SIG-M5 treated with dmso at 0.1 percent for 504 hours (cell line): ENCODE measurements at regions not wholly inside any gene's neighbourhood (a gene's known extent, or its start where the extent isn't known, plus 50 kb on each side); places are given as distances from the start of the nearest gene placed in this dataset.

Source experiments
- DNase-seq: peaks from one replicate; lab custom pipeline; 2025; ENCODE audit not compliant: unreplicated experiment; lab: John Stamatoyannopoulos, UW

DNA sequence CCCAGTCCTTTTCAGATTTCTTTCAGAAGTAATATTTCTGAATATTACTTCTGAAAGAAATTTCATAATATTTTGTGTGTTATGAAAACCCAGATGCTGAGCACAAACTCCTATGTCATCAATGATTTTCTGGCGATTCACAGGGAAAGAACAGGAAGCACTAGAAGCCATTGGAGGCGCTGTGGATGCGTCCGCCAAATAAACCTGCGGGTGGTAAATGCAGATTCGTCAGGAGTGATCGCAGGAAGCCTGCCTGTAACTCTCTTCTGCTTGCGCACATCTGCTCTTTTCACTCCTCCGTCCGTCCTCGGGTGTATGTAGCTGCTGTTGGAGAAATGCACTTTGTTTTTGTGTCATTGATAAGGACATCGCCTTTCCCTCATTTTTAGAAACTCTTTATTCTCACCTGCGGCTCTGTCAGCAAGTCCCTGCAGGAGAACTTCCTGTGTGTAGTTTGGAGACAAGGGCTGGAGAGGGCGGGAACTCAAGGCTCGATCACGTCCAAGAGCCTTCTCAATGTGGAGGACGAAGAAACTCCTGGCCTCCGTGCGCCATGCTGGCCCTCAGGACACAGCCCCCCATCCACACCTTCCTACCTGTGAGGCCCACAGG, 483.8 kb downstream of the GALR1 start:
- no peak for DNase-seq

DNA sequence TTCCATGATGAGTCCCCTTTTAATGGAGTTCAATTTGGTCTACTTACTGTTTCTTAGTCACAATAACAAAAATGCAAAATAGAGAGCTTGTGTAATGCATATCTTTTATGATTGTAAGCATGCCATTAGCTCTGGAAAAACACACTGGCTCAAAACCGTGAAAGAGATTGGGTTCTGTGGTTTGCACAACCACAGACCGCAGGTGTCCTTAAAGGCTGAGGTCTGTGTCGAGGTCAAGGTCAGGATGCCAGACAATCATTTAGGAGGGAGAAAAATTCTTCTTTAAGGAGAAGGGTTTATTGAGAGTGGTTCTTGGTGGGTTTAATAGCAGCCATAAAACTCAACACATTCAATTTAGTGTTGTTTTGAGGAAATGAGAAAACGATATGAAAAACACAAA, 487.2 kb downstream of the GALR1 start:
- DNase-seq, result no peak

DNA sequence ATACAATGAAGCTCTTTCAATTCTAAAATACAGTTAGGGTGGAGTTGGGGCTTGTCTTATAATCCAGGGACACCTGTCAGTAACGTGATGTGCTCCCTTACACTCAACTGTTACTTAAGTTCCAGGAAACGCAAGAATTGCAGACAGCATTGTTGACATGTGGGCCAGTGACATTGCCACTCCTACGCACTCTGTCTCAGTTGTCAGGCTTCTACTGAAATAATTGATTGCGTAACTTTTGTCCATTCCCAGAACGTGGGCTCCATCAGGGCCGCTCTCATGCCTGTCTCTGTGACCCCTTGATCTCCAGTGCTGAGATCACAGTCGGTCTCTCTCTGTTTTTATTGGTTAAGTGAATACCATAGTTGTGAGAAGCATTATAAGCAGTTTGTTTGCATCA, 487.8 kb downstream of the GALR1 start:
- DNase-seq, result no peak

DNA sequence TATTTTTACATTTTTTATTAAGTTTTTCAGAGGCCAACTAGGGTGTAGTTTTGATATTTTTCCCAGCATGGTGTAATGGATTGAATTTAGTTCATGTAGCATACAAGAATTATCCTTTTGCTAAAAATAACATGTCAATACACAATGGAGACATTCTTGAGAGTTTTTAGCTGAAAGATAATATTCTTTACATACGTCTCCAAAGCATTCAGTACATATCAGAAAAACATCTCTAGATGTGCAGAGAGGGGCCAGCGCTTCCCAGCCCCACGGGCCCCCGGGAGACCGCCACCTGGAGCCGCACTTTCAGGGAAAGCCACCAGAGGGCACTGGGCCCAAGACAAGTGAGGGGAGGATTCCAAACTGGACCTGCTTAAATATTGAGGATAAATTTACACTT, 499.4 kb downstream of the GALR1 start:
- DNase-seq, result no peak

DNA sequence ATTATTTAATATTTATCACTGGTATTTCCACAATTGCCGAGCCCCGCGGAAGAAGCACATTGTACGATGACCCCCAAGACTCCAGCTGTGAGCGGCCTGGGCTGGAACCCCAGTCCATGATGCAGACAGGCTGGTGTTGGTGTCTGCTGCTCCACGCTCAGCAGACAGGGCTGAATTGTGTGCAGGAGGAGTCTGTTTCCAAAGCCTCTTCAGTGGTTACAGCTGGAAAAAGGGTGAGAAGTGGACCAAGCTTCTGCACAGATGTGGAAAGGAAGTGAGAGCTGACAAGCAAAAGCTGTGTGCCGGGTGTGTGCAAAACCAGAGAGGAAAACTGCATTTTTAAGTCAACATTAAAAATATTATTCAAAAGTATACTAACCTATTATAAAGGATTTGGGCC, 500.4 kb downstream of the GALR1 start:
- no peak for DNase-seq

DNA sequence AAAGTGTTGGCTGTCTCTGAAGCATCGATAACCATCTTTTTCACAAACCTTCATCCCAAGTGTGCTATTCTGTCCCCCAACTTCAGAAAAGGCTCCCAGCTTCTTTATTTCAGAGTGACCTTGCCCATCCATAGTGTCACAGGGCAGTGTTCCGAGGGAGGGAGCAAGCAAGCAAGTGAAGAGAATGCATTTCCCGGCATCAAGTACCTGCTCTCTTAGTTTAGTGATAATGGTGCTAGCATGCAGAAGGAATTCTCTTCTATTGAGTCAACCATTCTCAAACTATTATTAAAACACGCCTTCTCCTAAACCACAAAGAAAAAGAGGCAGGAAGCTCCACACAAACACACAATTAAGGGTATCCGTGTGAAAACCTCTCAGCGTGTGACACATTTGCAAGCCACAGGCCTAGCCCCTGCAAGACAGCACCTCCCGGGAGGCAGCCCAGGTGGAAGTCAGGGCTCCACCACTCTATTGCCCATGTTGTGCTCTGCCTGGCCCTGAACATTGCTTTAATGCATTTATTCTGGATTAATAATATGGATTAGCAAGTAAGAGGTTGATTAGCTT, 504.9 kb downstream of the GALR1 start:
- DNase-seq, result no peak

DNA sequence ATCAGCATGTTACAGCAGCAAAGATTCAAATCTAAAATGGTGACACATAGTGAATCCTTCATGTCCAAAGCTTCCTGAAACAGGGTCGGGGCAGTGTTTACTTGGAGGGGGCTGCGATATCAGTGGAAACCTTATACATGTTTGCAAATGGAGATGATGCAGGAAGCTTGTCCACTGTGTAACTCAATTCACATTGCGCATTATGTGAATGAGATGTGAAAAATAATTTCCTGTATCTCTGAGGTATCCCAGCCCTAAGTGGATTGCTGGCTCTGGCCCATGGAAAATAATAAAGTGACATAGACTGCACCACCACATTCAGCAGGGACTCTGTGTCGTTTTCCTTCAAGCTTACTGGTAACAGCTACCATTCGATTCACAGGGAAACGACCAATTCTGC, 505.5 kb downstream of the GALR1 start:
- DNase-seq, result no peak

DNA sequence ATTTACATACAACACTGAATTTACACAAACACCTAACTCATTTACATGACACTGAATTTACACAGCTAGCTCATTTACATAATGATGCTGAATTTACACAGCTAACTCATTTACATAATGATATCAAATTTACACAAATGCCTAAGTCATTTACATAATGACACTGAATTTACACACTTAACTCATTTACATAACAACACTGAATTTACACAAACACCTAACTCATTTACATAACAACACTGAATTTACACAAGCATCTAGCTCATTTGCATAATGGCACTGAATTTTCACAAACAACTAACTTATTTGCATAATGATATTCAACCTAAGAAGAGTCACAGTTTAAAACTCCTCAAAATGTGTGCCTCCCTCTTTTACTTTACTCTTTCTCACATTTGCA, 511.7 kb downstream of the GALR1 start:
- no peak for DNase-seq

DNA sequence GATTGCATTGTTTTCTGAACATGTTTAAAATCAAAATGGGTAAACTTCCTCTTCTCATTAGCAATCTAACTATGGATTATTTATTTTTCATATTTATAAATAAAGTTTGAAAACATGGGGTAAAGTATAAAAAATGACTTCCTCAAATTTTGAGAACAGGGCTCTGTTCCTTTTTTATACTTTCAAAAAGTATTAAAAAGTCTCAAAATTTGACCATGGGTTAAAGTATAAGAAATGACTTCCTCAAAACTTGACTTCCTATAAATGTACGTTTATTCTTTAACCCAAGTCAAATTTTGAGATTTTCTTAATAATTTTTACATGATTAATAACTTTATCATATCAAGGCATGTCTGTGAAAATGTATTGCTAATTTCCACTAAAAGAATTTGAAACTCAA, 512.4 kb downstream of the GALR1 start:
- DNase-seq, result no peak

DNA sequence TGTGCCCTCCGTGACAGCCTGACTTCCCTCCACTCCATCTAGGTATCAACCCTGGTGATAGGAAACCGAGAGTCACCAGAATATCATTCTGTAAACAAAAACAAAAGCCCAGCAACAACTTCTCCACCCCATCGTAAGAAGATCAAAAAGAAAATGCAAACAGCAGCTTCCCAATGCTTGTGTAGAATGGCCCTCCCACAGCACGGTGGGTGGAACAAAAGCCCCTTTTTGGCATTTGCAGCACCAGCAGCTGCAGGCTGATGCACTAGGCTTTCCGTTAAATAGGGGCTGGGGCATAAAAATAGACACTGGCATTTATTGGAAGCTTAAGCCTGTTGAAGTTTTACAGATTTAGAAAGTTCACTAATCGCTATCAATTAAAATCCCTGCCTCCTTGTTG, 513.0 kb downstream of the GALR1 start:
- no peak for DNase-seq

DNA sequence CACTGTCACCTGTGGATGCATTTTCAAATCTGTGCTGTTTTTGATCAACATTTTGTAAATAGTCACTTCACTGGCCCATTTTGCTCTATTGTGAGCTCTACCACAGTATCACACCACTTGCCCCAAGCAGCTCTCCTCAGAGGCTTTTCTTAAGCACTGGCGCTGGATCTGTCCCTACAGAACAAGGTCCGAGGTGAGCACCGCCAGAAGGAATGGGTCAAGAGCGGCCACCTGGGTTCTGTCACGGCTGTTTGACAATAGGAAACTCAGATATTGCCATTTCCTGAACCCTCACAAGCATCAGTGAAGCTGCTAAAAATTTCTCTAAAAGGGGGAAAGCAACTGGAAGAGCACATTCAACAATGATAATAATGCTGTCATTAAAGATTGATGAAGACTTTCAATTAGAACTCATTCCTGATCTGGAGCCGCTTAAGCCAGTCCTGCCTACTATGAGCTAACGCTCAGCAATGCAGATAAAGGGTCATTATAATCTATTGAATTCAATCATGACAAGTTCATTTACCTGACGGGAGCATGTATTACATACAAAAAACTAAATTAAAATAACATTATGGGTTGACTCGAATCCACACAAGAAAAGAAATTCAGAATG, 514.0 kb downstream of the GALR1 start:
- no peak for DNase-seq

DNA sequence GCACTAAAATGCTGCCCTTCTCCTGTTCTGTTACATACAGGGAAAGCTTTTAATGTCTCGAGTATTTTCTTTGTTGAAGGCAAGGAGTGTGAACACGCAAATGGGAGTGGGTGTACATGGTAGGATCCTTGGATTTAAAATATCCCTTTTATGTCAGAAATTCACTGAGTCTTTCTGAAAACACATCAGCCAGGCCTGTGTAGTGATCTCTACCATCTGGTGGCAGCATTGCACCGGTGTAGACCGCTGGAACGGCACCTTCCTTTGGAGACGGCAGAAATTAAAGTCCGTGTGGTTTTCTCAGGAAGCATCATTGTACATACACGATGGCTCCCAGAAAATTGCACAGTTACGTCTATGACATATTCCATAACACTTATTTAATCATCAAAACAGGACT, 515.8 kb downstream of the GALR1 start:
- peak; percentile 46 for DNase-seq

DNA sequence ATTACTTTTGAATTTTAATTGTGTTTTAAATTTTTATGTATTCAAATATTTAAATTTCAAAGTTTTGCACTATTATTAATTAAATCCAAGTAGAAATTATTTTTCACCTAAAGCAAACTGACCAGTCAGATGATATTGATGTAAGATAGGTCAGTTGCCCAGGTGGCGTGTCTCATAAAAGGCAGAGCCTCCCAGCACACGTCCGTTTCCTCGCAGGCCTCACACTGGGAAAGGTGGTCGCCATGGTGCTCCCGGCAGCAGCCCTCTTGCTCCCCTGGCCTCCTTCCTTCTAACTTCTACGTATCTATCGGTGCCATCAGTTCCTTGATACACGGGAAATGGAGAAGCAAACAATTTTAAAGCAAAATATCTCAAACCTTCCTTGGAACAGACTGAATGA, 516.8 kb downstream of the GALR1 start:
- DNase-seq, result no peak

DNA sequence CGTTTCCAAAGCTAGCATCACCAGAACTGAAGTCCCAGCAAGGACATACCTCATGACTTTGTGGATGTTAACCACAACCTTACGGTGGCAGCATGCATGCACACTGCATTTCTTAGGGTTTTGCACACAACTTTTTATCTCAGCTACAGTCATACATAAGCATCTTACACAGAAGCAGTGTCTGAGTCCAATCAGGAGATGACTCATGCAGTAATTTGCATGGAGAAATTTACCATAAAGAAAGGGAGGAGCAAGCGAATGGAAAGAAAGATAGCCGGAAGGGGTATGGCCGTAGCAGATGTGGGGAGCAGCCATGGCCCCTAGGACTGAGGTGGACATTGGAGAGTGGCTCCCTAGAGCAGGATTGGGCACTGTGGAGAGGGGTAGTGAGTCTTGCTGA, 522.5 kb downstream of the GALR1 start:
- DNase-seq, result no peak

DNA sequence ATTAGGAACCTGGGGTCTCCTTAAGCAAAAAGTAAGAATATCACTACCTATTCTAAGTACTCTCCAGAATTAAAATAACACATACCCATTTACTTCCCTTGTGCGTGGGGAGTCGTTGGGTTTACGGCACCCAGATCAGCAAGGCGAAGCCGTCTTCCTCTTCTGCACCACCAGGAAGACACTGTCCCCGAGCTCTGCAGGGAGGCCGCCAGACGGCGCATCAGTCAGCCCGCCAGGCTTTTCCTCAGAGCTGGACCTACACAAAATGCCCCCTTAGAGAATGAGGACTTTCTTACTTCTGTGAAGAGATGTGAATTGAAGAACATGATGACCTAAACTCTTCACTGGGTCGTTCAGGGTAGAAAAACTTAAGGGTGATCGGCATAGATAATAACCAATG, 526.5 kb downstream of the GALR1 start:
- DNase-seq, result no peak

DNA sequence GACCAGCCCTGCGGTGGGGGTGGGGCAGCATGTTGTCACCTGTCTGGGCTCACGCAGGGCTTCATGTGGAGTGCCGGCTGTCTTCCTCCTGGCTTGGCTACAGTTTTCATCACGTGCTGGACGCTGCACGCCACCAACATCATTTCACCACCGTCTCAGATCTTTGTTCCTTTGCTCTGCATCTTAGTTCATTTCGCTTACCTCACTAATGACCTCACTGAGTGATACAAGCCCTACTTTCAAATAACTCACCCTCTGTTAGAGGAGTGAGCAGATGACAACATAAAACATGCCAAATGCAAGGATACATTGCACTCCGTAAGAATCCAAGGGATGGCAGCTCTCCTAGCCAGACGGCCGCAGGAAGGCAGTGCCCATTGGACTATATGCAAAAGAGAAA, 527.5 kb downstream of the GALR1 start:
- no peak for DNase-seq

DNA sequence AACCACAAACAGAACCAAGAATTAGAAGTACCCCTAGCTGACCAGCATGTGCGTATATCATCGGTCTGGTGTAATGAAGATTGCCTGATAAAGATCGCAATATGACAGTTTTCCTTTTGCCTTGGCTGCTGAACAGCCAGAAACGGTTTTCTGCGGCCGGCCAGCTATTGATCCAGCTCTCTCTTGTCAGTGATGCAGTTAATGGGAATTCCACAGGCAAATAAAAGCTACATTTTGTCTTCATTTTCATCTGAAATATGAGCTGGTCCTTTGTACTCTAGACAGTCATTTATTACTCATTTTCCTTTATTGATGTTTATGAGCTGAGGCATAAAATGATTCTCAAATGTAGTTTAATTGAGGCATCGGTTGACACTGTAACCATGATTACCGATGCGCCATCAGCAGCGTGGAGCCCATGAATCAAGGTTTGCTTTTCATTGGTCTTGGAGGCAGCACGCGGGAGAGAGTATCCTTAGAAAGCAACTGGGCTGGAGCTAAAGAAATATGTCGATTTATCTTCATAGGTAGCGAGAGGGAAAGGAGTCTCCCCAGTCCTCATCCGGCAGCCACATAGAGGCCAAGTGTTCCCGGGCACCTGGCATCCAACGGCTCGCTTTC, 535.2 kb downstream of the GALR1 start:
- no peak for DNase-seq

DNA sequence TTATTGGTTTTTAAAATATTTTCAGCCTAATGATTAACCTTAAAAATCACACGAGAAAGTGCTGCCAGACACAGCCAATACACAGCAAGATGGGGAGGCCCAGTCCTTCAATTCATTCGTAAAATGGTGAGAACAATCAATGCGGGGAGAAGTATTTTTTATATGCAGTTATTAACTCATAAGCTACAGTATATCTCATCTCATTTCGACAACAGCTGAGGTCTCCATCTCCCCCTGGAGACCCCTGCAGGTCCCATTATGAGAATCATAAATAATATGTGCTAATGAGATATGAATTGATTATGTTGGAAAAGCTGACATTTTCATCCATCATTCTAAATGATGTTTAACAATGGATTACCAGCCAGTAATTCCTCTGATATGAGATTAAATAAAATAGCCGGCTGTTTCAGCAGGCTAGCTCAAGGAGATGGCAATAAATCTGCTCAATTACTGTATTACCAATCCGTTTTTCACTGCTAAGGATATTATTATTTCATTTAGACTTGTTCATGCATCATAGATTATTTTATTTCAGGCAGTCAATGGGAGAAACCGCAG, 535.8 kb downstream of the GALR1 start:
- no peak for DNase-seq

DNA sequence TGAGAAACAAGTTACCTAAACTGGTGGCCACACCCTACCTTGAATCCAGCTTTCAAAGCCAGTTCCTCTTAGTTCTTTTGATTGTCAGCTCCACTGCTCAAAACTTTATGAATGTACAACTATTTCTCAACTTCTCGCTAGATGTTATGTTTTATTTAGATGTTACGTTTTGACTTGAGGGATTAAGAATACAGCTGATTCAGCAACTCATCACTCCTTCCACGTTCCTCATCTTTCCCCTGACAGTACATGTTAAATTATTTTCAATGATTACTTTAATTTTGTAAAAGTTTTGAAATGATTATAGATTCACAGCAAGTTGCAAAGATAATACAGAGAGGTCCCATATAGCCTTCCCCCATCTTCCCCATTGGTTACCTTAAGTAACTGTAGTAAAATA, 553.4 kb downstream of the GALR1 start:
- no peak for DNase-seq

DNA sequence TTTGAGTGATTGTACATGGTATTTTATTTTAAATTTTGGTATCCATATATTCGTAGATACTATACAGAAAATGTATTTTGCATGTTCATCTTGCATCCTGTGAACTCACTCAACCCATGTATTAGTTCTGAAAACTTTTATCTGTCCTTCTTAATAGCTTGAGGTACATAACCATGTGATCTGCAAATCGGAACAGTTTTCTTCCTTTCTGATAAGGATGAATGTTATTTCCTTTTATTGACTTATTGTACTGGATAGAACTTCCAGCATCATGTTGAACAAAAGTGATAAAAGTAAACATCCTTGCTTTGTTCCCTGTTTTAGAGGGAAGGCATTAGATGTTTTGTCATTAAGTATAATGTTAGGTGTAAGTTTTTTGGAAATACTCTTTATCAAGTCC, 554.7 kb downstream of the GALR1 start:
- no peak for DNase-seq

DNA sequence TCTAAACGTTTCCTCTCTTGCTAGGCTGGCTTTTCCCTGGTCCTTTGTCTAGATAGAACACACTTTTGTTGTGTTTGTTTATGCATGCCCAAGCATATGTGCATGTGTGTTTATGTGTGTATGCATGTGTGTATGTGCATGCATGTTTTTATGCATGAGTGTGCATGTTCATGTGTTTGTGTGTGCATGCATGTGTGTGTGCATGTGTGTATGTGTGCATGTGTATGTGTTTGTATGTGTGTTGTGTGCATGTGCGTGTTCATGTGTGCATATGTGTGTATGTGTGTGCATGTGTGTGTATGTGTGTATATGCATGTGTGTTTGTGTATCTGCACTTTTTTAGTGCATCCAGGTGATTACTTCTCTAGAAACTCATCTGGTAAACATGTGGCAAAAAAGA, 558.0 kb downstream of the GALR1 start:
- DNase-seq, result no peak

DNA sequence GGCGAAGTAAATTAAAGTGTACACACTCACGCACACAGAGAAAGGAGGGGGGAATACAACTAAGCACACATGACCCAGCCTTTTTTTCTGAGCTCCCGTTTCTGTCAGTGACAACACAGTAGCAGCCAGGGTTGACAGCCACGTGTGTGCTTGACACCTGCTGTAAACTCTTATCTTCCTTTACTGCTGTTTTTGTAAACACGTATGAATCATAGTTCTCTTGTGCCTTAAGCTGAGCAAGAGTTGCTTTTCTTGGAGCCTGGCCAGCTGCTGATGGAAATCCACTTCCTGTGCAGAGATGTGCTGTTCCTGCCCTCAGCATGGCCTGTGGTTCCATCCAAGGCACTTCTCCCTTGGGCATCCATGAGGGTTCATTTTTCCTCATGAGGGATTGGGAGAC, 561.9 kb downstream of the GALR1 start:
- no peak for DNase-seq
